ENCODE measurements at regions not wholly inside any gene's neighbourhood (a gene's known extent, or its start where the extent isn't known, plus 50 kb on each side); places are given as distances from the start of the nearest gene placed in this dataset.

GRCh38 chr20:42007251-42007650, 389.1 kb upstream of the CHD6 start:
- no peak for ATAC-seq
- Mint-ChIP-seq H3K4me1 (no peaks in the 10 kb centered on the region), H3K9me3 (peaks cover 89% of the 10 kb centered on the region)

More at GRCh38 chr20:42007251-42007650, 389.1 kb upstream of the CHD6 start:
- no peaks in the 10 kb centered on the region for H3K27me3 Mint-ChIP-seq (ENCODE audit: insufficient read depth, low read depth, poor library complexity)
- Histone ChIP-seq H3K4me1 (ENCODE audit: insufficient read depth) (no peaks in the 10 kb centered on the region), H3K79me2 (replicated peaks; ENCODE audit: insufficient read depth) (no peaks in the 10 kb centered on the region), H3K4me2 (no peak overlapping the region), H2AFZ (no peak overlapping the region), H3K9me2 (ENCODE audit: insufficient read depth) (no peaks in the 10 kb centered on the region), H3K36me3 (ENCODE audit: insufficient read depth) (no peaks in the 10 kb centered on the region), H3F3A (replicated peaks; ENCODE audit: low read depth) (no peaks in the 10 kb centered on the region), H3K27ac (ENCODE audit: low read depth) (no peak overlapping the region), H3K27me3 (ENCODE audit: insufficient read depth) (no peaks in the 10 kb centered on the region), H3K4me3 (no peak overlapping the region), H4K20me1 (replicated peaks; ENCODE audit: insufficient read depth) (no peaks in the 10 kb centered on the region)
- TF ChIP-seq CTCF (conservative IDR thresholded peaks at IDR 0.05; ENCODE audit: low read depth in 2 of 2) = no peak
- TF ChIP-seq NANOG (IDR thresholded peaks at IDR 0.05; ENCODE audit: borderline replicate concordance) = no peak
- TF ChIP-seq ZNF114 (CRISPR knock-in tag; IDR thresholded peaks at IDR 0.05) = no peak
- TF ChIP-seq, protein P1, sequence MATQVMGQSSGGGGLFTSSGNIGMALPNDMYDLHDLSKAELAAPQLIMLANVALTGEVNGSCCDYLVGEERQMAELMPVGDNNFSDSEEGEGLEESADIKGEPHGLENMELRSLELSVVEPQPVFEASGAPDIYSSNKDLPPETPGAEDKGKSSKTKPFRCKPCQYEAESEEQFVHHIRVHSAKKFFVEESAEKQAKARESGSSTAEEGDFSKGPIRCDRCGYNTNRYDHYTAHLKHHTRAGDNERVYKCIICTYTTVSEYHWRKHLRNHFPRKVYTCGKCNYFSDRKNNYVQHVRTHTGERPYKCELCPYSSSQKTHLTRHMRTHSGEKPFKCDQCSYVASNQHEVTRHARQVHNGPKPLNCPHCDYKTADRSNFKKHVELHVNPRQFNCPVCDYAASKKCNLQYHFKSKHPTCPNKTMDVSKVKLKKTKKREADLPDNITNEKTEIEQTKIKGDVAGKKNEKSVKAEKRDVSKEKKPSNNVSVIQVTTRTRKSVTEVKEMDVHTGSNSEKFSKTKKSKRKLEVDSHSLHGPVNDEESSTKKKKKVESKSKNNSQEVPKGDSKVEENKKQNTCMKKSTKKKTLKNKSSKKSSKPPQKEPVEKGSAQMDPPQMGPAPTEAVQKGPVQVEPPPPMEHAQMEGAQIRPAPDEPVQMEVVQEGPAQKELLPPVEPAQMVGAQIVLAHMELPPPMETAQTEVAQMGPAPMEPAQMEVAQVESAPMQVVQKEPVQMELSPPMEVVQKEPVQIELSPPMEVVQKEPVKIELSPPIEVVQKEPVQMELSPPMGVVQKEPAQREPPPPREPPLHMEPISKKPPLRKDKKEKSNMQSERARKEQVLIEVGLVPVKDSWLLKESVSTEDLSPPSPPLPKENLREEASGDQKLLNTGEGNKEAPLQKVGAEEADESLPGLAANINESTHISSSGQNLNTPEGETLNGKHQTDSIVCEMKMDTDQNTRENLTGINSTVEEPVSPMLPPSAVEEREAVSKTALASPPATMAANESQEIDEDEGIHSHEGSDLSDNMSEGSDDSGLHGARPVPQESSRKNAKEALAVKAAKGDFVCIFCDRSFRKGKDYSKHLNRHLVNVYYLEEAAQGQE (IDR thresholded peaks at IDR 0.05; ENCODE audit: unreplicated experiment) = no peak
- TF ChIP-seq JUNB (IDR thresholded peaks at IDR 0.05; ENCODE audit: unreplicated experiment) = no peak
- TF ChIP-seq STAT1 (IDR thresholded peaks at IDR 0.05; ENCODE audit: unreplicated experiment) = no peak
- TF ChIP-seq, protein P2, sequence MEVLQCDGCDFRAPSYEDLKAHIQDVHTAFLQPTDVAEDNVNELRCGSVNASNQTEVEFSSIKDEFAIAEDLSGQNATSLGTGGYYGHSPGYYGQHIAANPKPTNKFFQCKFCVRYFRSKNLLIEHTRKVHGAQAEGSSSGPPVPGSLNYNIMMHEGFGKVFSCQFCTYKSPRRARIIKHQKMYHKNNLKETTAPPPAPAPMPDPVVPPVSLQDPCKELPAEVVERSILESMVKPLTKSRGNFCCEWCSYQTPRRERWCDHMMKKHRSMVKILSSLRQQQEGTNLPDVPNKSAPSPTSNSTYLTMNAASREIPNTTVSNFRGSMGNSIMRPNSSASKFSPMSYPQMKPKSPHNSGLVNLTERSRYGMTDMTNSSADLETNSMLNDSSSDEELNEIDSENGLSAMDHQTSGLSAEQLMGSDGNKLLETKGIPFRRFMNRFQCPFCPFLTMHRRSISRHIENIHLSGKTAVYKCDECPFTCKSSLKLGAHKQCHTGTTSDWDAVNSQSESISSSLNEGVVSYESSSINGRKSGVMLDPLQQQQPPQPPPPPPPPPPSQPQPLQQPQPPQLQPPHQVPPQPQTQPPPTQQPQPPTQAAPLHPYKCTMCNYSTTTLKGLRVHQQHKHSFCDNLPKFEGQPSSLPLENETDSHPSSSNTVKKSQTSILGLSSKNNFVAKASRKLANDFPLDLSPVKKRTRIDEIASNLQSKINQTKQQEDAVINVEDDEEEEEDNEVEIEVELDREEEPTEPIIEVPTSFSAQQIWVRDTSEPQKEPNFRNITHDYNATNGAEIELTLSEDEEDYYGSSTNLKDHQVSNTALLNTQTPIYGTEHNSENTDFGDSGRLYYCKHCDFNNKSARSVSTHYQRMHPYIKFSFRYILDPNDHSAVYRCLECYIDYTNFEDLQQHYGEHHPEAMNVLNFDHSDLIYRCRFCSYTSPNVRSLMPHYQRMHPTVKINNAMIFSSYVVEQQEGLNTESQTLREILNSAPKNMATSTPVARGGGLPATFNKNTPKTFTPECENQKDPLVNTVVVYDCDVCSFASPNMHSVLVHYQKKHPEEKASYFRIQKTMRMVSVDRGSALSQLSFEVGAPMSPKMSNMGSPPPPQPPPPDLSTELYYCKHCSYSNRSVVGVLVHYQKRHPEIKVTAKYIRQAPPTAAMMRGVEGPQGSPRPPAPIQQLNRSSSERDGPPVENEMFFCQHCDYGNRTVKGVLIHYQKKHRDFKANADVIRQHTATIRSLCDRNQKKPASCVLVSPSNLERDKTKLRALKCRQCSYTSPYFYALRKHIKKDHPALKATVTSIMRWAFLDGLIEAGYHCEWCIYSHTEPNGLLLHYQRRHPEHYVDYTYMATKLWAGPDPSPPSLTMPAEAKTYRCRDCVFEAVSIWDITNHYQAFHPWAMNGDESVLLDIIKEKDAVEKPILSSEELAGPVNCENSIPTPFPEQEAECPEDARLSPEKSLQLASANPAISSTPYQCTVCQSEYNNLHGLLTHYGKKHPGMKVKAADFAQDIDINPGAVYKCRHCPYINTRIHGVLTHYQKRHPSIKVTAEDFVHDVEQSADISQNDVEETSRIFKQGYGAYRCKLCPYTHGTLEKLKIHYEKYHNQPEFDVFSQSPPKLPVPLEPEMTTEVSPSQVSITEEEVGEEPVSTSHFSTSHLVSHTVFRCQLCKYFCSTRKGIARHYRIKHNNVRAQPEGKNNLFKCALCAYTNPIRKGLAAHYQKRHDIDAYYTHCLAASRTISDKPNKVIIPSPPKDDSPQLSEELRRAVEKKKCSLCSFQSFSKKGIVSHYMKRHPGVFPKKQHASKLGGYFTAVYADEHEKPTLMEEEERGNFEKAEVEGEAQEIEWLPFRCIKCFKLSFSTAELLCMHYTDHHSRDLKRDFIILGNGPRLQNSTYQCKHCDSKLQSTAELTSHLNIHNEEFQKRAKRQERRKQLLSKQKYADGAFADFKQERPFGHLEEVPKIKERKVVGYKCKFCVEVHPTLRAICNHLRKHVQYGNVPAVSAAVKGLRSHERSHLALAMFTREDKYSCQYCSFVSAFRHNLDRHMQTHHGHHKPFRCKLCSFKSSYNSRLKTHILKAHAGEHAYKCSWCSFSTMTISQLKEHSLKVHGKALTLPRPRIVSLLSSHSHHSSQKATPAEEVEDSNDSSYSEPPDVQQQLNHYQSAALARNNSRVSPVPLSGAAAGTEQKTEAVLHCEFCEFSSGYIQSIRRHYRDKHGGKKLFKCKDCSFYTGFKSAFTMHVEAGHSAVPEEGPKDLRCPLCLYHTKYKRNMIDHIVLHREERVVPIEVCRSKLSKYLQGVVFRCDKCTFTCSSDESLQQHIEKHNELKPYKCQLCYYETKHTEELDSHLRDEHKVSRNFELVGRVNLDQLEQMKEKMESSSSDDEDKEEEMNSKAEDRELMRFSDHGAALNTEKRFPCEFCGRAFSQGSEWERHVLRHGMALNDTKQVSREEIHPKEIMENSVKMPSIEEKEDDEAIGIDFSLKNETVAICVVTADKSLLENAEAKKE (CRISPR knock-in tag; IDR thresholded peaks at IDR 0.05) = no peak
- no peak for TF ChIP-seq EZH2phosphoT487 (IDR thresholded peaks at IDR 0.05; ENCODE audit: unreplicated experiment)
- TF ChIP-seq, protein P3, sequence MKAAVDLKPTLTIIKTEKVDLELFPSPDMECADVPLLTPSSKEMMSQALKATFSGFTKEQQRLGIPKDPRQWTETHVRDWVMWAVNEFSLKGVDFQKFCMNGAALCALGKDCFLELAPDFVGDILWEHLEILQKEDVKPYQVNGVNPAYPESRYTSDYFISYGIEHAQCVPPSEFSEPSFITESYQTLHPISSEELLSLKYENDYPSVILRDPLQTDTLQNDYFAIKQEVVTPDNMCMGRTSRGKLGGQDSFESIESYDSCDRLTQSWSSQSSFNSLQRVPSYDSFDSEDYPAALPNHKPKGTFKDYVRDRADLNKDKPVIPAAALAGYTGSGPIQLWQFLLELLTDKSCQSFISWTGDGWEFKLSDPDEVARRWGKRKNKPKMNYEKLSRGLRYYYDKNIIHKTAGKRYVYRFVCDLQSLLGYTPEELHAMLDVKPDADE (IDR thresholded peaks at IDR 0.05) = no peak
- TF ChIP-seq EZH2 (IDR thresholded peaks at IDR 0.05; ENCODE audit: low read depth, unreplicated experiment) = no peak
- TF ChIP-seq POLR2AphosphoS5 (IDR thresholded peaks at IDR 0.05; ENCODE audit: low read depth) = no peak
- no peak for TF ChIP-seq ZNF331 (CRISPR knock-in tag; IDR thresholded peaks at IDR 0.05; ENCODE audit: low read depth)
- TF ChIP-seq CREB1 (CRISPR knock-in tag; IDR thresholded peaks at IDR 0.05; ENCODE audit: low read depth) = no peak
- H3K27ac Mint-ChIP-seq = no peak overlapping the region
- no peak overlapping the region for H3K4me3 Mint-ChIP-seq
- DNase-seq (ENCODE audit: low spot score) = no peak
- H3K36me3 Mint-ChIP-seq (ENCODE audit: low read depth) = peaks cover 21% of the 10 kb centered on the region
